ENCODE measurements at regions not wholly inside any gene's neighbourhood (a gene's known extent, or its start where the extent isn't known, plus 50 kb on each side); places are given as distances from the start of the nearest gene placed in this dataset.

- Histone ChIP-seq H3K9ac (ENCODE audit: low read depth, low read length) (no peak overlapping the region), H3K56ac (ENCODE audit: extremely low read depth, insufficient read depth, low read length) (no peak overlapping the region), H4K20me1 (ENCODE audit: insufficient read depth, low read length) (no peaks in the 10 kb centered on the region), H3K18ac (ENCODE audit: low read depth, low read length) (peak overlapping the region; percentile 16; the same call in 1 of the 2 replicates), H3K23ac (ENCODE audit: low read depth, low read length) (no peak overlapping the region), H3K36me3 (ENCODE audit: control insufficient read depth, insufficient read depth, low read length) (no peaks in the 10 kb centered on the region), H2AK9ac (replicated peaks; ENCODE audit: low read depth, low read length, poor library complexity) (no peak overlapping the region), H3K9me3 (ENCODE audit: control insufficient read depth, insufficient read depth, low read length) (no peaks in the 10 kb centered on the region), H3K14ac (replicated peaks; ENCODE audit: low read depth, low read length) (no peak overlapping the region), H3K79me1 (ENCODE audit: low read depth in 1 of 2, low read length in 2 of 2) (no peaks in the 10 kb centered on the region), H4K5ac (ENCODE audit: low read depth, low read length) (no peak overlapping the region; the same call in 1 of the 2 replicates), H2BK120ac (ENCODE audit: low read depth, low read length) (peak overlapping the region; percentile 51), H3K4ac (ENCODE audit: low read depth, low read length) (no peak overlapping the region), H2BK20ac (ENCODE audit: low read depth, low read length) (peak overlapping the region; percentile 17; the same call in 1 of the 2 replicates), H2AK5ac (ENCODE audit: low read depth, low read length) (no peak overlapping the region), H3K27me3 (ENCODE audit: control insufficient read depth, insufficient read depth, low read length) (no peaks in the 10 kb centered on the region), H2AFZ (replicated peaks; ENCODE audit: low read length, poor library complexity) (no peak overlapping the region), H3K4me1 (ENCODE audit: control insufficient read depth, insufficient read depth, low read length) (peaks cover 4% of the 10 kb centered on the region; the same call in 1 of the 2 replicates), H2BK5ac (ENCODE audit: low read depth, low read length, poor library complexity, severe bottlenecking) (no peak overlapping the region), H3K27ac (ENCODE audit: insufficient read depth, low read length) (no peak overlapping the region), H3K9me1 (ENCODE audit: insufficient read depth, low read length) (no peaks in the 10 kb centered on the region; the same call in 1 of the 2 replicates), H3K4me3 (ENCODE audit: insufficient read depth, low read depth, low read length) (no peak overlapping the region), H4K91ac (ENCODE audit: insufficient read depth, low read depth, low read length) (no peak overlapping the region), H4K8ac (ENCODE audit: low read depth in 2 of 2, low read length in 2 of 2) (no peak overlapping the region), H2BK15ac (ENCODE audit: low read depth, low read length) (no peak overlapping the region), H3K4me2 (ENCODE audit: low read depth, low read length) (no peak overlapping the region)
- intact Hi-C loops (cut with micrococcal nuclease) = no loop called here
- CTCF ChIA-PET = no interaction called here
- dilution Hi-C loops (cut with HindIII; ENCODE audit: low sequenced_read_pairs, unreplicated experiment) = no loop called here
- in situ Hi-C loops (cut with MboI; ENCODE audit: low sequenced_read_pairs) = no loop called here
- ATAC-seq (ENCODE audit: low read depth) (no peak), DNase-seq (no peak)
- POLR2A ChIA-PET (ENCODE audit: unreplicated experiment) = no interaction called here
- no peak for TF ChIP-seq ELK1 (IDR thresholded peaks at IDR 0.05; ENCODE audit: borderline replicate concordance, low read depth, low read length)
- TF ChIP-seq MXI1 (IDR thresholded peaks at IDR 0.05; ENCODE audit: borderline replicate concordance, low read depth, low read length) = no peak
- TF ChIP-seq USF2 (IDR thresholded peaks at IDR 0.05; ENCODE audit: low read depth, low read length) = no peak
- no peak for TF ChIP-seq NFE2L2 (IDR thresholded peaks at IDR 0.05; ENCODE audit: low read depth, low read length)
- no peak for TF ChIP-seq SMC3 (IDR thresholded peaks at IDR 0.05; ENCODE audit: low read depth, low read length)
- TF ChIP-seq CTCF (conservative IDR thresholded peaks at IDR 0.05; ENCODE audit: low read depth, low read length) = no peak
- TF ChIP-seq MAFK (IDR thresholded peaks at IDR 0.05; ENCODE audit: low read depth, low read length) = no peak
- TF ChIP-seq FOS (IDR thresholded peaks at IDR 0.05; ENCODE audit: low read depth, low read length) = no peak
- no peak for TF ChIP-seq MAZ (IDR thresholded peaks at IDR 0.05; ENCODE audit: borderline replicate concordance, low read depth, low read length)
- no peak for TF ChIP-seq POLR2A (IDR thresholded peaks at IDR 0.05; ENCODE audit: low read depth, low read length)
- no peak for TF ChIP-seq RAD21 (IDR thresholded peaks at IDR 0.05; ENCODE audit: low read length)
- TF ChIP-seq RCOR1 (IDR thresholded peaks at IDR 0.05; ENCODE audit: insufficient replicate concordance, low read length) = no peak
- TF ChIP-seq CHD1 (IDR thresholded peaks at IDR 0.05; ENCODE audit: low read depth, low read length) = no peak
- no peak for TF ChIP-seq RFX5 (IDR thresholded peaks at IDR 0.05; ENCODE audit: low read depth, low read length)
- TF ChIP-seq CEBPB (IDR thresholded peaks at IDR 0.05; ENCODE audit: low read depth, low read length) = no peak
- no peak for TF ChIP-seq BHLHE40 (IDR thresholded peaks at IDR 0.05; ENCODE audit: low read depth, low read length)
- no TSS peak for BruUV-seq (replicated peaks)
- WGBS, 2 experiments (ENCODE audit: extremely low coverage in 2 of 2, insufficient read length in 1 of 2) = no CpG with 5 or more reads among the region's 1 CpG
Observed at GRCh38 chr7:110388457-110388856, 702.5 kb upstream of the LRRN3 start.
